H1 (cell line): ENCODE measurements at regions not wholly inside any gene's neighbourhood (a gene's known extent, or its start where the extent isn't known, plus 50 kb on each side); places are given as distances from the start of the nearest gene placed in this dataset.
"Not testable (repeated sequence)": the region's sequence is repeated elsewhere in the genome, so short reads cannot be mapped to it uniquely, and the experiment has no call there.

Source experiments
- CTCF ChIA-PET: fragments of 300-600 bp; sonication (Branson Sonifier 250); formaldehyde crosslinking; loops from one replicate; lab custom pipeline; 2021; ENCODE audit not compliant: partially characterized antibody; lab: Charles Lee
- POLR2A ChIA-PET: fragments of 300-600 bp; sonication (Branson Sonifier 250); formaldehyde crosslinking; loops from one replicate; lab custom pipeline; 2021; ENCODE audit warnings: inconsistent platforms; ENCODE audit not compliant: partially characterized antibody; lab: Charles Lee
- DNase-seq, 2 experiments: peaks; one replicate each; pipeline versions ENCODE4 v3.0.0 to v3.0.0-alpha.2; 2010 to 2022; ENCODE audit warnings: low spot score in 2 of 2, low read depth in 1 of 2, mixed read lengths in 1 of 2
- FAIRE-seq: peaks from 2 replicates; lab custom pipeline; 2011; peaks lifted over from hg19 to GRCh38; lab: Jason Lieb, UNC
- H2AFZ ChIP-seq: 2 replicates; pipeline ENCODE4 v1.8.1; 2012; ENCODE audit warnings: low read length, inconsistent platforms
- H2AK5ac ChIP-seq: 2 replicates; pipeline ENCODE4 v1.6.1; 2013; ENCODE audit warnings: low read depth, low read length
- H2BK120ac ChIP-seq: replicated peaks from 2 replicates; pipeline ENCODE3; 2013; ENCODE audit warnings: low read depth, low read length, inconsistent platforms
- H2BK12ac ChIP-seq: 2 replicates; pipeline ENCODE4 v1.6.1; 2013; ENCODE audit warnings: low read depth, low read length
- H2BK15ac ChIP-seq: 2 replicates; pipeline ENCODE4 v1.6.1; 2013; ENCODE audit warnings: low read length
- H2BK20ac ChIP-seq: 2 replicates; pipeline ENCODE4 v1.6.1; 2013; ENCODE audit warnings: low read length
- H2BK5ac ChIP-seq: 2 replicates; pipeline ENCODE4 v1.6.1; 2013; ENCODE audit warnings: low read depth, low read length
- H3K14ac ChIP-seq: 2 replicates; pipeline ENCODE4 v1.6.1; 2013; ENCODE audit warnings: inconsistent platforms; ENCODE audit not compliant: insufficient read length
- H3K18ac ChIP-seq: 2 replicates; pipeline ENCODE4 v1.6.1; 2013; ENCODE audit warnings: low read length; ENCODE audit errors: extremely low read depth
- H3K23ac ChIP-seq: 2 replicates; pipeline ENCODE4 v1.6.1; 2013; ENCODE audit warnings: inconsistent platforms; ENCODE audit not compliant: insufficient read length
- H3K23me2 ChIP-seq: 2 replicates; pipeline ENCODE4 v1.6.1; 2013; ENCODE audit warnings: low read depth, low read length
- H3K27ac ChIP-seq: 2 replicates; pipeline ENCODE4 v1.6.1; 2011; ENCODE audit warnings: low read depth, low read length, inconsistent platforms
- H3K27me3 ChIP-seq, 4 experiments: replicated peaks in 1 of 4; 1 replicate in 1 of 4; 2 replicates in 3 of 4; pipeline versions ENCODE4 v1.6.1 to v1.8.1; 2011 to 2013; ENCODE audit warnings: low read length in 3 of 4, mild to moderate bottlenecking in 3 of 4, inconsistent platforms in 2 of 4, mixed read lengths in 2 of 4, moderate library complexity in 1 of 4; ENCODE audit not compliant: control insufficient read depth in 3 of 4, insufficient read depth in 3 of 4; ENCODE audit errors: extremely low read depth in 1 of 4
- H3K36me3 ChIP-seq, 4 experiments: 2 replicates each; pipeline versions ENCODE4 v1.6.1 to v1.8.1; 2011 to 2013; ENCODE audit warnings: mild to moderate bottlenecking in 4 of 4, low read length in 3 of 4, moderate library complexity in 2 of 4, control low read depth in 1 of 4, inconsistent platforms in 1 of 4; ENCODE audit not compliant: insufficient read depth in 4 of 4, control insufficient read depth in 2 of 4
- H3K4ac ChIP-seq: replicated peaks from 2 replicates; pipeline ENCODE3; 2013; ENCODE audit warnings: low read length, low read depth, mixed read lengths, inconsistent platforms; ENCODE audit not compliant: insufficient read length
- H3K4me1 ChIP-seq, 4 experiments: replicated peaks in 1 of 4; 1 replicate in 1 of 4; 2 replicates in 3 of 4; pipeline versions ENCODE4 v1.6.1 to v1.8.1; 2011 to 2013; ENCODE audit warnings: low read length in 3 of 4, inconsistent platforms in 2 of 4, mixed read lengths in 1 of 4; ENCODE audit not compliant: insufficient read depth in 4 of 4, control insufficient read depth in 3 of 4
- H3K4me2 ChIP-seq, 2 experiments: 2 replicates each; pipeline versions ENCODE4 v1.6.1 to v1.8.1; 2011 to 2013; ENCODE audit warnings: low read depth in 2 of 2, low read length in 2 of 2, control low read depth in 1 of 2, inconsistent platforms in 1 of 2, mild to moderate bottlenecking in 1 of 2; ENCODE audit not compliant: insufficient read depth in 1 of 2
- H3K4me3 ChIP-seq, 4 experiments: fragments of 200-600, 300-600 bp in 1 of 4; sonication (generic), shearing (Covaris generic), sonication (Bioruptor Twin) in 1 of 4; 2 replicates each; pipeline versions ENCODE4 v1.5.1 to v1.8.1; 2011 to 2016; ENCODE audit warnings: low read length in 4 of 4, low read depth in 3 of 4, control low read depth in 2 of 4, inconsistent platforms in 2 of 4, mild to moderate bottlenecking in 2 of 4, mixed read lengths in 1 of 4, moderate library complexity in 1 of 4; ENCODE audit not compliant: insufficient read depth in 2 of 4; ENCODE audit errors: extremely low read depth in 1 of 4
- H3K56ac ChIP-seq: replicated peaks from 2 replicates; pipeline ENCODE3; 2013; ENCODE audit warnings: low read depth, mild to moderate bottlenecking, mixed read lengths, low read length, inconsistent platforms; ENCODE audit not compliant: insufficient read length
- H3K79me1 ChIP-seq: 2 replicates; pipeline ENCODE4 v1.6.1; 2013; ENCODE audit warnings: low read depth, low read length, control low read depth
- H3K79me2 ChIP-seq, 2 experiments: 2 replicates each; pipeline versions ENCODE4 v1.6.1 to v1.8.1; 2012 to 2013; ENCODE audit warnings: low read length in 2 of 2, mild to moderate bottlenecking in 2 of 2, inconsistent platforms in 1 of 2; ENCODE audit not compliant: insufficient read depth in 2 of 2, control insufficient read depth in 1 of 2
- H3K9ac ChIP-seq, 4 experiments: replicated peaks in 1 of 4; 1 replicate in 1 of 4; 2 replicates in 3 of 4; pipeline versions ENCODE4 v1.6.1 to v1.8.1; 2011 to 2013; ENCODE audit warnings: low read depth in 3 of 4, low read length in 3 of 4, control low read depth in 2 of 4, mild to moderate bottlenecking in 2 of 4, moderate library complexity in 2 of 4, inconsistent platforms in 1 of 4; ENCODE audit errors: extremely low read depth in 1 of 4
- H3K9me3 ChIP-seq, 2 experiments: 2 replicates each; pipeline versions ENCODE4 v1.6.1 to v1.8.1; 2012 to 2013; ENCODE audit warnings: mild to moderate bottlenecking in 2 of 2, moderate library complexity in 2 of 2, control low read depth in 1 of 2, inconsistent platforms in 1 of 2, low read depth in 1 of 2, low read length in 1 of 2, mixed read lengths in 1 of 2; ENCODE audit not compliant: insufficient read depth in 2 of 2
- H4K20me1 ChIP-seq, 2 experiments: replicated peaks in 1 of 2; 2 replicates each; pipeline versions ENCODE3 to v1.8.1; 2011 to 2013; ENCODE audit warnings: inconsistent platforms in 2 of 2, low read length in 2 of 2, mild to moderate bottlenecking in 1 of 2; ENCODE audit not compliant: insufficient read depth in 2 of 2, control insufficient read depth in 1 of 2
- H4K5ac ChIP-seq: 2 replicates; pipeline ENCODE4 v1.6.1; 2013; ENCODE audit warnings: low read length, low read depth, mixed read lengths, inconsistent platforms; ENCODE audit not compliant: insufficient read length
- H4K8ac ChIP-seq: 2 replicates; pipeline ENCODE4 v1.8.0; 2013; ENCODE audit warnings: mild to moderate bottlenecking, moderate library complexity, low read length, inconsistent platforms; ENCODE audit not compliant: insufficient read depth; ENCODE audit errors: extremely low read depth
- H4K91ac ChIP-seq: replicated peaks from 2 replicates; pipeline ENCODE3; 2013; ENCODE audit warnings: low read length, mixed read lengths, inconsistent platforms; ENCODE audit not compliant: insufficient read length
- WGBS, 2 experiments: shearing (Covaris generic) in 1 of 2; methylation state at CpG; one replicate each; pipeline versions ENCODE4 v1.1.6 to v1.1.7; 2013 to 2015; ENCODE audit warnings: low lambda C conversion rate in 2 of 2, mixed read lengths in 2 of 2, inconsistent platforms in 1 of 2, low coverage in 1 of 2, missing lambda C conversion rate in 1 of 2; ENCODE audit not compliant: insufficient replicate concordance in 2 of 2, insufficient coverage in 1 of 2, insufficient read length in 1 of 2; ENCODE audit errors: extremely low coverage in 1 of 2, missing lambda C conversion rate in 1 of 2; 5-methylcytosine and 5-hydroxymethylcytosine counted together

DNA sequence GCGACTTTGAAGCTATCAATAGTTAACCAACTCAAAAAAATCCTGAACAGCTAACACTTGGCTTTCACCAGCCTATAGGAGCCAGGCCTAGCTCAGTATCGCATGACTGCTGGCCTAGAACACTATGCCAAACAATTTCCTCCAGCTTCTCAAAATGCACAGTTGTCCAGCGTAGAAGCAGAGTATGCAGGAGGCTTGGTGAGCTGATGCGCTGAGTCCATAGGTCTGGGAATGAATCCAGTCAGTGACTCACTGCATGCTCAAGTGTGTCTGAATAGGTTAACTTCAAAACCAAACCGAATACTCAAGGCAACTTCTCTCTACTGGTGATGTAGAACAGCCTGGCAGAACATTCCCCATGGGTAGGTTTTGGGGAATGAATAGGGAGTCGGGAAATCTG lies 201.8 kb upstream of the IRF2BP2 start:
- 88% methylated on average over 5 of the region's 6 CpGs; no CpG with 5 or more reads in 1 of the 2 experiments for WGBS, 2 experiments
- H2AK5ac ChIP-seq, H4K20me1 ChIP-seq, H3K23ac ChIP-seq, H2BK20ac ChIP-seq, FAIRE-seq, H3K4me1 ChIP-seq, H3K27ac ChIP-seq, H2BK120ac ChIP-seq, CTCF ChIA-PET, H3K23me2 ChIP-seq, H3K14ac ChIP-seq, H3K4me2 ChIP-seq, H2BK5ac ChIP-seq, H4K91ac ChIP-seq, H3K36me3 ChIP-seq, H4K5ac ChIP-seq, H3K4me3 ChIP-seq, H3K18ac ChIP-seq, POLR2A ChIA-PET, H4K8ac ChIP-seq, H2BK15ac ChIP-seq, DNase-seq, H3K4ac ChIP-seq, H3K79me2 ChIP-seq, H3K9me3 ChIP-seq, H2BK12ac ChIP-seq, H3K9ac ChIP-seq, H2AFZ ChIP-seq, H3K27me3 ChIP-seq, H3K56ac ChIP-seq, H3K79me1 ChIP-seq: not testable (repeated sequence)

DNA sequence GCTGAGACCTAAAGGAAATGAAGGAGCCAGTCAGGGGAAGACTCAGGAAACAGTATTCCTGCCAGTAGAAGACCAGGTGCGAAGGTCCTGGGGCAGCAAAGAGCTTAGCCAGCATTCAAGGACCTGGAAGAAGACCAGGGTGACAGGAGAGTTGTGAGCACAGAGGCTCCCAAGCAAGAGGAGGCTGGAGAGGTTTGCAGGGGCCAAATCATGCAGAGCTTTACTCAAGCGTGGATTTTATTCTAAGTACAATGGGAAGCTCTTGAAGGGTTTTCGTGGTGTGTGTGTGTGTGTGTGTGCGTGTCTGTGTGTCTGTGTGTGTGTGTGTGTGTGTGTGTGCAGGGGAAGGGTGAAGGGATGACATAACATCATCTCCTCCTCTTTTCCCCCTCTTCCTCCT lies 200.7 kb upstream of the IRF2BP2 start:
- H4K5ac ChIP-seq, H3K79me1 ChIP-seq, H3K23me2 ChIP-seq, H3K23ac ChIP-seq, H2AFZ ChIP-seq, FAIRE-seq, H3K27ac ChIP-seq, H2AK5ac ChIP-seq, H3K14ac ChIP-seq, H4K20me1 ChIP-seq, H3K4ac ChIP-seq, H2BK15ac ChIP-seq, H3K18ac ChIP-seq, H3K79me2 ChIP-seq, H3K4me3 ChIP-seq, DNase-seq, CTCF ChIA-PET, H4K91ac ChIP-seq, H3K27me3 ChIP-seq, H3K4me2 ChIP-seq, H3K4me1 ChIP-seq, H2BK120ac ChIP-seq, H3K9me3 ChIP-seq, H3K56ac ChIP-seq, H2BK5ac ChIP-seq, POLR2A ChIA-PET, H3K36me3 ChIP-seq, H2BK12ac ChIP-seq, H3K9ac ChIP-seq, H4K8ac ChIP-seq, H2BK20ac ChIP-seq: not testable (repeated sequence)
- 53% methylated on average over 3 of the region's 4 CpGs; no CpG with 5 or more reads in 1 of the 2 experiments for WGBS, 2 experiments
